ENCODE measurements at regions not wholly inside any gene's neighbourhood (a gene's known extent, or its start where the extent isn't known, plus 50 kb on each side); places are given as distances from the start of the nearest gene placed in this dataset.

DNA sequence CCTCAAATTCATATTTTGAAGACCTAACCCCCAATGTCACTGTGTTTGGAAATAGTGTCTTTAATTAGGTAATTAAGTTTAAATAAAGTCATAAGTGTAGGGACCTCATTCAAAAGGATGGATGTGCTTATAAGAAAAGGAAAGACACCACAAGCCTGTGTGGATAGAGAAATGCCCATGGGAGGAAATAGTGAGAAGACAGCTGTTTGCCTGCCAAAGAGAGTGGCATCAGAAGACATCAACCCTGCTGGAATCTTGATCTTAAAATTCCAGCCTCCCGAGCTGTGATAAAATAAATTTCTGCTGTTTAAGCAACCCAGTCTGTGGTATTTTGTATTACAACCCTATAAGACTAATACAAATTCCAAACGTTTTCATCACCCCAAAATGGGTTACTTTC is 1867.9 kb upstream of the NUDT12 start:
- H3K4me3 ChIP-seq (ENCODE audit: control insufficient read depth in 2 of 3, extremely low read depth in 1 of 3, insufficient read depth in 2 of 3, low read depth in 1 of 3, low read length in 3 of 3) = no peak overlapping the region
- FAIRE-seq (no peak), DNase-seq (ENCODE audit: low read depth, low spot score) (no peak)
- no peaks in the 10 kb centered on the region for H4K20me1 ChIP-seq (ENCODE audit: control insufficient read depth, extremely low read depth, insufficient read depth, low read length)
- no peaks in the 10 kb centered on the region for H3K27me3 ChIP-seq (ENCODE audit: control insufficient read depth, extremely low read depth, insufficient read depth, low read length)
- dilution Hi-C loops (cut with MboI; ENCODE audit: extremely low pct_ligation_motif_present, low sequenced_read_pairs) = no loop called here
- no peak overlapping the region for H3K9ac ChIP-seq (ENCODE audit: control insufficient read depth, extremely low read depth, insufficient read depth, low read length)
- H3K79me2 ChIP-seq (ENCODE audit: control insufficient read depth, insufficient read depth, low read length) = no peaks in the 10 kb centered on the region
- H3K36me3 ChIP-seq (ENCODE audit: control insufficient read depth in 2 of 2, extremely low read depth in 1 of 2, insufficient read depth in 2 of 2, low read length in 2 of 2) = no peaks in the 10 kb centered on the region
- H3K4me2 ChIP-seq (ENCODE audit: control insufficient read depth, extremely low read depth, insufficient read depth, low read depth, low read length) = no peak overlapping the region
- H3K9me1 ChIP-seq (ENCODE audit: control insufficient read depth, extremely low read depth, insufficient read depth, low read length) = no peaks in the 10 kb centered on the region
- no peaks in the 10 kb centered on the region for H3K9me3 ChIP-seq (ENCODE audit: control insufficient read depth, low read depth, low read length)
- H2AFZ ChIP-seq (ENCODE audit: control insufficient read depth, low read length) = no peak overlapping the region
- H3K4me1 ChIP-seq (ENCODE audit: control insufficient read depth, extremely low read depth, insufficient read depth, low read length) = no peaks in the 10 kb centered on the region
- TF ChIP-seq, protein P1, sequence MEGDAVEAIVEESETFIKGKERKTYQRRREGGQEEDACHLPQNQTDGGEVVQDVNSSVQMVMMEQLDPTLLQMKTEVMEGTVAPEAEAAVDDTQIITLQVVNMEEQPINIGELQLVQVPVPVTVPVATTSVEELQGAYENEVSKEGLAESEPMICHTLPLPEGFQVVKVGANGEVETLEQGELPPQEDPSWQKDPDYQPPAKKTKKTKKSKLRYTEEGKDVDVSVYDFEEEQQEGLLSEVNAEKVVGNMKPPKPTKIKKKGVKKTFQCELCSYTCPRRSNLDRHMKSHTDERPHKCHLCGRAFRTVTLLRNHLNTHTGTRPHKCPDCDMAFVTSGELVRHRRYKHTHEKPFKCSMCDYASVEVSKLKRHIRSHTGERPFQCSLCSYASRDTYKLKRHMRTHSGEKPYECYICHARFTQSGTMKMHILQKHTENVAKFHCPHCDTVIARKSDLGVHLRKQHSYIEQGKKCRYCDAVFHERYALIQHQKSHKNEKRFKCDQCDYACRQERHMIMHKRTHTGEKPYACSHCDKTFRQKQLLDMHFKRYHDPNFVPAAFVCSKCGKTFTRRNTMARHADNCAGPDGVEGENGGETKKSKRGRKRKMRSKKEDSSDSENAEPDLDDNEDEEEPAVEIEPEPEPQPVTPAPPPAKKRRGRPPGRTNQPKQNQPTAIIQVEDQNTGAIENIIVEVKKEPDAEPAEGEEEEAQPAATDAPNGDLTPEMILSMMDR (optimal IDR thresholded peaks at IDR 0.05 in 1 of 3, IDR thresholded peaks at IDR 0.05 in 1 of 3, conservative IDR thresholded peaks at IDR 0.05 in 1 of 3; ENCODE audit: extremely low read depth in 1 of 3, insufficient read depth in 2 of 3, low read length in 3 of 3) = no peak
- no peak for TF ChIP-seq EZH2 (IDR thresholded peaks at IDR 0.05; ENCODE audit: low read length)
- no peak overlapping the region for H3K27ac ChIP-seq (ENCODE audit: control insufficient read depth, insufficient read depth, low read length)

- Histone ChIP-seq H3K27ac (ENCODE audit: control insufficient read depth, insufficient read depth, low read length) (no peak overlapping the region), H2AFZ (ENCODE audit: control insufficient read depth, low read length) (no peak overlapping the region), H3K9me1 (ENCODE audit: control insufficient read depth, extremely low read depth, insufficient read depth, low read length) (no peaks in the 10 kb centered on the region), H3K36me3 (ENCODE audit: control insufficient read depth in 2 of 2, extremely low read depth in 1 of 2, insufficient read depth in 2 of 2, low read length in 2 of 2) (no peaks in the 10 kb centered on the region), H3K9me3 (ENCODE audit: control insufficient read depth, low read depth, low read length) (no peaks in the 10 kb centered on the region), H3K4me3 (ENCODE audit: control insufficient read depth in 2 of 3, extremely low read depth in 1 of 3, insufficient read depth in 2 of 3, low read depth in 1 of 3, low read length in 3 of 3) (no peak overlapping the region), H3K79me2 (ENCODE audit: control insufficient read depth, insufficient read depth, low read length) (no peaks in the 10 kb centered on the region), H3K27me3 (ENCODE audit: control insufficient read depth, extremely low read depth, insufficient read depth, low read length) (no peaks in the 10 kb centered on the region), H3K4me2 (ENCODE audit: control insufficient read depth, extremely low read depth, insufficient read depth, low read depth, low read length) (no peak overlapping the region), H4K20me1 (ENCODE audit: control insufficient read depth, extremely low read depth, insufficient read depth, low read length) (no peaks in the 10 kb centered on the region), H3K9ac (ENCODE audit: control insufficient read depth, extremely low read depth, insufficient read depth, low read length) (no peak overlapping the region), H3K4me1 (ENCODE audit: control insufficient read depth, extremely low read depth, insufficient read depth, low read length) (no peaks in the 10 kb centered on the region)
- FAIRE-seq = no peak
- TF ChIP-seq EZH2 (IDR thresholded peaks at IDR 0.05; ENCODE audit: low read length) = no peak
- TF ChIP-seq, protein P1 (optimal IDR thresholded peaks at IDR 0.05 in 1 of 3, IDR thresholded peaks at IDR 0.05 in 1 of 3, conservative IDR thresholded peaks at IDR 0.05 in 1 of 3; ENCODE audit: extremely low read depth in 1 of 3, insufficient read depth in 2 of 3, low read length in 3 of 3) = no peak
- dilution Hi-C loops (cut with MboI; ENCODE audit: extremely low pct_ligation_motif_present, low sequenced_read_pairs) = no loop called here
- no peak for DNase-seq (ENCODE audit: low read depth, low spot score)
Measured at GRCh38 chr5:105428451-105429380, 1866.1 kb upstream of the NUDT12 start.
